ENCODE measurements at regions not wholly inside any gene's neighbourhood (a gene's known extent, or its start where the extent isn't known, plus 50 kb on each side); places are given as distances from the start of the nearest gene placed in this dataset.

DNA sequence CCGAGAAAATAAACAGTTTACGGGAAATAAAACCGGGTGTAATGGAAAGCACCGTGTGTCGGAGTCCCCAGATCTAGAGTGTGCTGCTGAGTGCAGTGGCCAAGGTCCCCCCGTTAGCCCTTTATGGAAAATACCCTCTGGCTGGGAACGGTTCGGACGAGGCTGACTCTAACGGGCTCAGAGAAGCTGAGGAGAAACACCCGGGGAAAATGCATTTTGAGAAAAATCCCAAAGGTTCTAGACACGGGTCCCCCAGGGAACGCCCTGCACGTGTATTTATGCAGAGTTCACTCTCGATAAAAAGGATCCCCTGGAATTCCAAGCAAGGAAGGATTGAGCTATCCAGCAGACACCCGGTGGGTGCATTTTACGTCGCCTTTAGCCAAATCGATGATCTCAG, 177.2 kb downstream of the CRLF2 start:
- TF ChIP-seq, protein P1, sequence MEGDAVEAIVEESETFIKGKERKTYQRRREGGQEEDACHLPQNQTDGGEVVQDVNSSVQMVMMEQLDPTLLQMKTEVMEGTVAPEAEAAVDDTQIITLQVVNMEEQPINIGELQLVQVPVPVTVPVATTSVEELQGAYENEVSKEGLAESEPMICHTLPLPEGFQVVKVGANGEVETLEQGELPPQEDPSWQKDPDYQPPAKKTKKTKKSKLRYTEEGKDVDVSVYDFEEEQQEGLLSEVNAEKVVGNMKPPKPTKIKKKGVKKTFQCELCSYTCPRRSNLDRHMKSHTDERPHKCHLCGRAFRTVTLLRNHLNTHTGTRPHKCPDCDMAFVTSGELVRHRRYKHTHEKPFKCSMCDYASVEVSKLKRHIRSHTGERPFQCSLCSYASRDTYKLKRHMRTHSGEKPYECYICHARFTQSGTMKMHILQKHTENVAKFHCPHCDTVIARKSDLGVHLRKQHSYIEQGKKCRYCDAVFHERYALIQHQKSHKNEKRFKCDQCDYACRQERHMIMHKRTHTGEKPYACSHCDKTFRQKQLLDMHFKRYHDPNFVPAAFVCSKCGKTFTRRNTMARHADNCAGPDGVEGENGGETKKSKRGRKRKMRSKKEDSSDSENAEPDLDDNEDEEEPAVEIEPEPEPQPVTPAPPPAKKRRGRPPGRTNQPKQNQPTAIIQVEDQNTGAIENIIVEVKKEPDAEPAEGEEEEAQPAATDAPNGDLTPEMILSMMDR (IDR thresholded peaks at IDR 0.05; ENCODE audit: unreplicated experiment) = no peak
- peaks cover 3% of the 10 kb centered on the region for H3K36me3 Mint-ChIP-seq (ENCODE audit: insufficient read depth, unreplicated experiment)
- no TSS peak for BruUV-seq (replicated peaks)
- intact Hi-C loops (cut with micrococcal nuclease; ENCODE audit: unreplicated experiment) = no loop called here
- H3K27ac Mint-ChIP-seq (ENCODE audit: unreplicated experiment) = no peak overlapping the region
- H3K27me3 Mint-ChIP-seq (ENCODE audit: unreplicated experiment) = no peaks in the 10 kb centered on the region
- H3K4me3 Mint-ChIP-seq (ENCODE audit: low read depth, unreplicated experiment) = no peak overlapping the region
- CTCF ChIA-PET = no interaction called here
- DNase-seq = no peak
- H3K4me1 Mint-ChIP-seq (ENCODE audit: low read depth, unreplicated experiment) = no peaks in the 10 kb centered on the region
- peaks cover 15% of the 10 kb centered on the region for H3K9me3 Mint-ChIP-seq (ENCODE audit: low read depth, unreplicated experiment)

GRCh38 chrX:1034717-1035116, 177.7 kb downstream of the CRLF2 start:
- no TSS peak for BruUV-seq (replicated peaks)
- intact Hi-C loops (cut with micrococcal nuclease; ENCODE audit: unreplicated experiment) = no loop called here
- H3K9me3 Mint-ChIP-seq (ENCODE audit: low read depth, unreplicated experiment) = peaks cover 15% of the 10 kb centered on the region
- no peak overlapping the region for H3K4me3 Mint-ChIP-seq (ENCODE audit: low read depth, unreplicated experiment)
- no peaks in the 10 kb centered on the region for H3K4me1 Mint-ChIP-seq (ENCODE audit: low read depth, unreplicated experiment)
- no peaks in the 10 kb centered on the region for H3K27me3 Mint-ChIP-seq (ENCODE audit: unreplicated experiment)
- no peak for DNase-seq
- peaks cover 3% of the 10 kb centered on the region for H3K36me3 Mint-ChIP-seq (ENCODE audit: insufficient read depth, unreplicated experiment)
- H3K27ac Mint-ChIP-seq (ENCODE audit: unreplicated experiment) = no peak overlapping the region
- TF ChIP-seq, protein P1 (IDR thresholded peaks at IDR 0.05; ENCODE audit: unreplicated experiment) = no peak
- CTCF ChIA-PET = no interaction called here

DNA sequence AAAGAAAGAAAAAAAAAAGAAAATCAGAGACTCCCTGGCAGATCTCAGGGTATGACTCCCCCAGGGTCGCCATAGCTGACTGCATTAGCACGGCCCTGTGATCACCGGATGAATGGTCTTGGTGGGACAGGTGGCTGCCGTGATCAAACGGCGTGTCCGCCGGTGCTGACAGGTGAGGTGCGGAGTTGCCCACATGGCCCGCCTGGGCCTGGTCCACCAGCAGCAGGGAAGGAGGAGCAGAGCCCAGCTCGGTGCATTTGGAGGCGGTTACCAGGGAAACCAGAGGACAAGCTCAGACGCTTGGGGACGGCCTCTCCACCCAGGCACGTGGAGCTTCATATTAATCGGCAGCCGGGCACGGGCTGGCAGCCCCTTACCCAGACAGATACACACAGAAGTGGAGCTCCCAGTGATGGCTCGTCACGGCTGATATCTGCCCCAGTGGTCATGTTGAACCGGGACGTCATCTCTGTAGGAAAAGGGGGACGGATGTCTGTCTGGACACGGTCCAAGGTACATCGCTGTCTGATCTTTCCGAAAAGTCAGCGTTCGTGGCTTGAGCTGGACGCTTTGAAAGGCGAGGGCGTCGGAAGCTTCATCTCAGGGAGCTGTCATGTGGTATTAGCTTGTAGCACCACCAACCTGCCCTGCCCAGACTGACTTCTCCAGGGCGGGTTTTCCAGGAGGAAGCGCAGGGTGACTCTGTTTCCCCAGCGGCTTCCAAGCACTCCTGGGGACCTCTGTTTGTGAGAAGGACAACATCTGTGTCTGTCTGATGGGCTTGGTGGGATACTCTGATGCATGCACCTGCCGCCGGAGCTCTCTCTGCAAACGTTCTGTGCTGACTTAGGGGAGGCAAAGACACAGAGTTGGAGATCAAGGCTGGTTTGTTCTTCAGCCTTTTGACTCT, 180.7 kb downstream of the CRLF2 start:
- no peak overlapping the region for H3K4me3 Mint-ChIP-seq (ENCODE audit: low read depth, unreplicated experiment)
- CTCF ChIA-PET = no interaction called here
- H3K27ac Mint-ChIP-seq (ENCODE audit: unreplicated experiment) = no peak overlapping the region
- peaks cover 22% of the 10 kb centered on the region for H3K9me3 Mint-ChIP-seq (ENCODE audit: low read depth, unreplicated experiment)
- DNase-seq = no peak
- intact Hi-C loops (cut with micrococcal nuclease; ENCODE audit: unreplicated experiment) = no loop called here
- peaks cover 3% of the 10 kb centered on the region for H3K36me3 Mint-ChIP-seq (ENCODE audit: insufficient read depth, unreplicated experiment)
- no TSS peak for BruUV-seq (replicated peaks)
- H3K27me3 Mint-ChIP-seq (ENCODE audit: unreplicated experiment) = no peaks in the 10 kb centered on the region
- no peaks in the 10 kb centered on the region for H3K4me1 Mint-ChIP-seq (ENCODE audit: low read depth, unreplicated experiment)
- TF ChIP-seq, protein P1 (IDR thresholded peaks at IDR 0.05; ENCODE audit: unreplicated experiment) = no peak

DNA sequence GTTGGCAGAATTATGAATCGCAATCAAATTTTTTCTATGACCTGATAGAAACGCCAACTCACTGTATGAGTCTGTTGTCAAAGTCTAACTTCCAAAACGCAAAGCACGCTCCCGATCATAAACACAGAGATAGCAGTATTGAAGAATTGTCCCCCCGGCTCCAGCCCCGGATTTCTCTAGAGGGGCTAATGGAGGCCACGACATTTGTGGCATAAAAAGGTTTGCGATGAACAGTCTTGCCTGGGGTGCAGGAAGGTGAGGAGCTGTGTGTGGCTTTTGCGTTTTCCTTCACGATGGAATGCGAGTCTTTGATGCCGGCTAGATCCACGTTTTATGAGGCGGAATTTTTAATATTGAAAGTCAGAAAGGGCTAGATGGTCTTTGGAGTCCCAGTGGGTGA, 183.0 kb downstream of the CRLF2 start:
- intact Hi-C loops (cut with micrococcal nuclease; ENCODE audit: unreplicated experiment) = no loop called here
- no peak for DNase-seq
- Mint-ChIP-seq H3K27me3 (ENCODE audit: unreplicated experiment) (no peaks in the 10 kb centered on the region), H3K4me3 (ENCODE audit: low read depth, unreplicated experiment) (no peak overlapping the region), H3K36me3 (ENCODE audit: insufficient read depth, unreplicated experiment) (peaks cover 2% of the 10 kb centered on the region), H3K27ac (ENCODE audit: unreplicated experiment) (no peak overlapping the region), H3K4me1 (ENCODE audit: low read depth, unreplicated experiment) (no peaks in the 10 kb centered on the region), H3K9me3 (ENCODE audit: low read depth, unreplicated experiment) (peaks cover 18% of the 10 kb centered on the region)
- TF ChIP-seq, protein P1 (IDR thresholded peaks at IDR 0.05; ENCODE audit: unreplicated experiment) = no peak
- CTCF ChIA-PET = no interaction called here
- BruUV-seq (replicated peaks) = no TSS peak
